ENCODE measurements at regions not wholly inside any gene's neighbourhood (a gene's known extent, or its start where the extent isn't known, plus 50 kb on each side); places are given as distances from the start of the nearest gene placed in this dataset.
"Not testable (repeated sequence)": the region's sequence is repeated elsewhere in the genome, so short reads cannot be mapped to it uniquely, and the experiment has no call there.

DNA sequence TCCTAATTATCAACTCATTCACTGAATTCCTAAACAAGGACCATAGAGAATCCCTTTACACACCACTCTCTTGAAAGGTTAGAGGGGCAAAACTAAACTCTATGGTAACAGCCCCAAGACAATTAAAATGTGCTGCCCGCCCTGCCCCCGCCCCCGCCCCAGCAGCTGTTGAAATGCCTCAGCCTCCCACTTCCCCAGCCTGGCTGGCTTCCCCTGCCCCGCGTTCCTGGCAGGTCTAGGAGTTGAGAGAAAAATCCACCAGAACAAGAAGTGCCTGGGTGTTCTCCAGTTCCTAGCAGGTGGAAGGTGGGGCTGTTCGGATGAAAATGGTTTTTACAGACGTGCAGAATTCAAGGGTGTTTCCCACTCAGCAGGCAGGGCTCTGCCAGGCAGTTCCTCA lies 109.5 kb upstream of the ZEB1 start:
- intact Hi-C loops (cut with DNase I; ENCODE audit: low total_unique reads): no loop called here
- Histone ChIP-seq H3K9me3 (no peaks in the 10 kb centered on the region), H3K27me3 (no peaks in the 10 kb centered on the region), H3K36me3 (no peaks in the 10 kb centered on the region), H3K27ac (no peak overlapping the region), H3K4me3 (no peak overlapping the region), H3K4me1 (no peaks in the 10 kb centered on the region)
- no peak for TF ChIP-seq POLR2A (IDR thresholded peaks at IDR 0.05)
- TF ChIP-seq CTCF (IDR thresholded peaks at IDR 0.05): no peak
- DNase-seq: no peak

DNA sequence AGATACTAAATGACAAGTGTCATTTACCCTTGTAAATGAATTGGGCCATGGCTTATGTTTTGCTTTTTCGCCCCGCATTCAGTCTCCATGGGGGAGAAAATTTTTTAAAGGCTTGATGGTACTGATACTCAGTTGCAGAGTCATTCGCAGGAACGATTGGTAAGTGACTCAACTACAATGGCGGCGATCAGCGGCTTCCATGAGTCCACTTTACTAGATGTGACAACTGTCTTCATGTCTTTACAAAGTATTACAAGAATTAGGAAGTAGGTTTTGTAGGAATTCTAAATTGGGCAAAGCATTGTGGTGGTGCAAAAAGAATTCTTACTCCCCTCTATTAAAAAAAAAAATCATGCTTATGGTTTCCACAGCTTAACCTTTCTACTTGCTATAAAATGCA lies 108.8 kb upstream of the ZEB1 start:
- H3K27me3 ChIP-seq: no peaks in the 10 kb centered on the region
- TF ChIP-seq CTCF (IDR thresholded peaks at IDR 0.05) (no peak), POLR2A (IDR thresholded peaks at IDR 0.05) (no peak)
- H3K27ac ChIP-seq: no peak overlapping the region
- H3K36me3 ChIP-seq: no peaks in the 10 kb centered on the region
- no peak overlapping the region for H3K4me3 ChIP-seq
- DNase-seq: no peak
- H3K9me3 ChIP-seq: no peaks in the 10 kb centered on the region
- no peaks in the 10 kb centered on the region for H3K4me1 ChIP-seq
- intact Hi-C loops (cut with DNase I; ENCODE audit: low total_unique reads): no loop called here

- no peaks in the 10 kb centered on the region for H3K9me3 ChIP-seq
- DNase-seq: no peak
- H3K27ac ChIP-seq: no peak overlapping the region
- intact Hi-C loops (cut with DNase I; ENCODE audit: low total_unique reads): no loop called here
- no peaks in the 10 kb centered on the region for H3K27me3 ChIP-seq
- no peak for TF ChIP-seq POLR2A (IDR thresholded peaks at IDR 0.05)
- no peak for TF ChIP-seq CTCF (IDR thresholded peaks at IDR 0.05)
- H3K4me1 ChIP-seq: no peaks in the 10 kb centered on the region
- no peaks in the 10 kb centered on the region for H3K36me3 ChIP-seq
- no peak overlapping the region for H3K4me3 ChIP-seq
These were observed 105.1 kb upstream of the ZEB1 start for GRCh38 chr10:31213959-31214358.

- TF ChIP-seq CTCF (IDR thresholded peaks at IDR 0.05): no peak
- TF ChIP-seq POLR2A (IDR thresholded peaks at IDR 0.05): no peak
- Histone ChIP-seq H3K27me3 (no peaks in the 10 kb centered on the region), H3K4me1 (no peaks in the 10 kb centered on the region), H3K4me3 (no peak overlapping the region), H3K9me3 (no peaks in the 10 kb centered on the region), H3K27ac (no peak overlapping the region), H3K36me3 (no peaks in the 10 kb centered on the region)
- intact Hi-C loops (cut with DNase I; ENCODE audit: low total_unique reads): no loop called here
- no peak for DNase-seq
These were observed 104.0 kb upstream of the ZEB1 start for GRCh38 chr10:31215052-31215451.

DNA sequence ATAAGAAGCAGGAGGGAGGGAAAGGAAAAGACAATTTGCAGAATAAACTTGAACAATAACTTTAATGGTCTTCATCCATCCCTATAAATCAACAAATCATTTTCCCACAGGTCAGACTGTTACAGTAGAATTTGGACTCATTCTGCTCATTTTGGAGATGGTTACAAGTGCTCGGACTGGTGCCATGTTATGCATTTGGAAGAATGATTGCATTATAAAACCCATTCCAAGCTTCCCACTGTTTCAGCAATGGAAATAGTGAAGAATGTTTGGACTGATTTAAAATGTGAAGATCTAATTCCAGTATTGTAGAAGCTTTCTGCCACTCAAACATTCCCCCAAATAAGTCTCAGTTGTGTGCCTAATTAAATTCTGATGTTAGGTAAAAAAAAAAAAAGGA lies 99.7 kb upstream of the ZEB1 start:
- Histone ChIP-seq H3K4me3 (no peak overlapping the region), H3K9me3 (no peaks in the 10 kb centered on the region), H3K27me3 (no peaks in the 10 kb centered on the region), H3K27ac (no peak overlapping the region), H3K36me3 (no peaks in the 10 kb centered on the region), H3K4me1 (no peaks in the 10 kb centered on the region)
- DNase-seq: no peak
- intact Hi-C loops (cut with DNase I; ENCODE audit: low total_unique reads): no loop called here
- no peak for TF ChIP-seq CTCF (IDR thresholded peaks at IDR 0.05)
- no peak for TF ChIP-seq POLR2A (IDR thresholded peaks at IDR 0.05)

DNA sequence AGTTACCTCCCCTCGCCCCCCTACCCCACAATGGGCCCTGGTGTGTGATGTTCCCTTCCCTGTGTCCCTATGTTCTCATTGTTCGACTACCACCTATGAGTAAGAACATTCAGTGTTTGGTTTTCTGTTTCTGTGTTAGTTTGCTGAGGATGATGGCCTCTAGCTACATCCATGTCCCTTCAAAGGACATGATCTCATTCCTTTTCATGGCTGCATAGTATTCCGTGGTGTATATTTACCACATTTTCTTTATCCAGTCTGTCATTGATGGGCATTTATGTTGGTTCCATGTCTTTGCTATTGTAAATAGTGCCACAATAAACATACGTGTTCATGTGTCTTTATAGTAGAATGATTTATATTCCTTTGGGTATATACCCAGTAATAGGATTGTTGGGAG lies 90.2 kb upstream of the ZEB1 start:
- H3K4me1 ChIP-seq; DNase-seq; H3K9me3 ChIP-seq; H3K4me3 ChIP-seq; H3K27ac ChIP-seq; H3K36me3 ChIP-seq; intact Hi-C loops (cut with DNase I; ENCODE audit: low total_unique reads); H3K27me3 ChIP-seq: not testable (repeated sequence)

Measured in uterus (tissue), 3 donors.